MM.1S (cell line): ENCODE measurements at regions not wholly inside any gene's neighbourhood (a gene's known extent, or its start where the extent isn't known, plus 50 kb on each side); places are given as distances from the start of the nearest gene placed in this dataset.

Experiments used
- DNase-seq: peaks from one replicate; pipeline ENCODE4 v3.0.0-alpha.2; 2015
- H2AFZ ChIP-seq: fragments of 300-600 bp; sonication (generic); 2 replicates; pipeline ENCODE4 v1.6.0; 2016; ENCODE audit warnings: antibody characterized with exemption, low read length
- H3F3A ChIP-seq: fragments of 300-600 bp; sonication (generic); 2 replicates; pipeline ENCODE4 v1.6.1; 2016; ENCODE audit warnings: mild to moderate bottlenecking, antibody characterized with exemption, low read length, moderate library complexity, mixed read lengths; ENCODE audit not compliant: insufficient read depth
- H3K27ac ChIP-seq: fragments of 300-600 bp; sonication (generic); 2 replicates; pipeline ENCODE4 v1.5.1; 2016; ENCODE audit warnings: mild to moderate bottlenecking, low read length
- H3K27me3 ChIP-seq: fragments of 300-600 bp; sonication (generic); replicated peaks from 2 replicates; pipeline ENCODE4 v1.6.0; 2016; ENCODE audit warnings: low read length; ENCODE audit not compliant: insufficient read depth
- H3K36me3 ChIP-seq: fragments of 300-600 bp; sonication (generic); replicated peaks from 2 replicates; pipeline ENCODE4 v1.6.1; 2016; ENCODE audit warnings: mild to moderate bottlenecking, low read length, mixed read lengths; ENCODE audit not compliant: insufficient read depth
- H3K4me1 ChIP-seq: fragments of 300-600 bp; sonication (generic); 2 replicates; pipeline ENCODE4 v1.6.1; 2016; ENCODE audit warnings: low read length, mixed read lengths
- H3K4me2 ChIP-seq: fragments of 300-600 bp; sonication (generic); 2 replicates; pipeline ENCODE4 v1.6.0; 2016; ENCODE audit warnings: low read depth, low read length
- H3K4me3 ChIP-seq: fragments of 300-600 bp; sonication (generic); 2 replicates; pipeline ENCODE4 v1.5.1; 2016; ENCODE audit warnings: low read length, mixed read lengths
- H3K79me2 ChIP-seq: fragments of 300-600 bp; sonication (generic); 2 replicates; pipeline ENCODE4 v1.6.1; 2016; ENCODE audit warnings: mixed run types, low read length, mixed read lengths
- H3K9ac ChIP-seq: fragments of 300-600 bp; sonication (generic); 2 replicates; pipeline ENCODE4 v1.6.1; 2016; ENCODE audit warnings: low read length, mixed read lengths
- H3K9me2 ChIP-seq: fragments of 300-600 bp; sonication (generic); replicated peaks from 2 replicates; pipeline ENCODE4 v1.6.1; 2016; ENCODE audit warnings: mild to moderate bottlenecking, low read length, mixed read lengths; ENCODE audit not compliant: insufficient read depth
- H3K9me3 ChIP-seq: fragments of 300-600 bp; sonication (generic); replicated peaks from 2 replicates; pipeline ENCODE4 v1.6.1; 2016; ENCODE audit warnings: mild to moderate bottlenecking, low read length, mixed read lengths; ENCODE audit not compliant: insufficient read depth
- H4K20me1 ChIP-seq: fragments of 300-600 bp; sonication (generic); 2 replicates; pipeline ENCODE4 v1.6.1; 2016; ENCODE audit warnings: mild to moderate bottlenecking, low read length, moderate library complexity, mixed read lengths; ENCODE audit not compliant: insufficient read depth
- EZH2 ChIP-seq: fragments of 300-600 bp; sonication (generic); optimal IDR thresholded peaks from 2 replicates; pipeline ENCODE3; 2017; ENCODE audit warnings: low read depth, mild to moderate bottlenecking, antibody characterized with exemption, low read length, mixed read lengths
- EZH2phosphoT487 ChIP-seq: fragments of 300-600 bp; sonication (generic); IDR thresholded peaks from 2 replicates; pipeline ENCODE4 v1.6.1; 2018; ENCODE audit warnings: antibody characterized with exemption, low read length
- TF ChIP-seq, protein P1 (sequence below): fragments of 300-600 bp; sonication (generic); IDR thresholded peaks from 2 replicates; pipeline ENCODE4 v1.5.1; 2016; ENCODE audit warnings: antibody characterized with exemption, low read length, mixed read lengths

DNA sequence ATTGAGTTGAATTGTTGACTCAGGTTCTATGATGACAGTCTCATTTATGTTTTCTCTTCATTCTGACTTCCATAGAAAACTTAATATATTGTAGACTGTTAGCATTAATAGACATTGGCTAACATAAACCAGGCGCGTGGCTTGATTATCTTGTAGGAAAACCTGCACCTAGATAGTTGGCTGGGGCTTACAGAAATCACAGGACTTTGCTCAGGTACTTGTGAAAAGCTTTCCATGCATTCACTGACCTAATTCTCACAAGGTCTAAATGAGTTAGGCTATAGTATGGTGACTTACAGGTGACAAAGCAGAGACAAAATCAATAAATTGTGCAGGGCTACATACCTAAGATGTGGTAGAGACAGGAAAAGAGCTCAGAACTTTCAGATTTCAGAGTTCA is 212.8 kb downstream of the GPAT3 start:
- DNase-seq = no peak
- TF ChIP-seq EZH2 (no peak), EZH2phosphoT487 (no peak)
- H3K27ac ChIP-seq = no peak overlapping the region

DNA sequence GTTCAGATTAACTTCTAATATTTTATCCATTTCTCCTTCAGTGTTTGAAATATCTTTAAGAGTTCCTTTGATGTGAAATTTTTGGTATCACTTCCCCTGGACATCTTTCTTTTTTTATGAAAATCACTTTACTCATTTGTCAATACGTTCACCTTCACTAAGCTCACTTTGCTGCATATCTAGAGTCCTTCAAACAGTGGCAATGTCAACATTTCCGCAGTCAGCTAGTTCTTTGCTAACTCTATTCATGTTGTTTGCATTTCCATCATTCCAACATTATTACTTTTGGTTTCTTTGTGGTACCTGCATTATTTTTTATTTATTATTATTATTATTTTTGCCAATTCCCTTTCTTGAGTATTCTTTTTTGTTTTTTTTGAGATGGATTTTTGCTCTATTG is 203.0 kb downstream of the GPAT3 start:
- Histone ChIP-seq H3K4me3 (no peak overlapping the region), H3K4me2 (no peak overlapping the region), H3K79me2 (no peaks in the 10 kb centered on the region), H3K27me3 (no peaks in the 10 kb centered on the region), H3K27ac (no peak overlapping the region), H4K20me1 (no peaks in the 10 kb centered on the region), H3K4me1 (no peaks in the 10 kb centered on the region), H3K9me3 (no peaks in the 10 kb centered on the region), H3F3A (no peaks in the 10 kb centered on the region), H3K9me2 (no peaks in the 10 kb centered on the region), H3K36me3 (no peaks in the 10 kb centered on the region), H3K9ac (no peak overlapping the region), H2AFZ (no peak overlapping the region)
- TF ChIP-seq EZH2 (no peak), EZH2phosphoT487 (no peak)
- TF ChIP-seq, protein P1, sequence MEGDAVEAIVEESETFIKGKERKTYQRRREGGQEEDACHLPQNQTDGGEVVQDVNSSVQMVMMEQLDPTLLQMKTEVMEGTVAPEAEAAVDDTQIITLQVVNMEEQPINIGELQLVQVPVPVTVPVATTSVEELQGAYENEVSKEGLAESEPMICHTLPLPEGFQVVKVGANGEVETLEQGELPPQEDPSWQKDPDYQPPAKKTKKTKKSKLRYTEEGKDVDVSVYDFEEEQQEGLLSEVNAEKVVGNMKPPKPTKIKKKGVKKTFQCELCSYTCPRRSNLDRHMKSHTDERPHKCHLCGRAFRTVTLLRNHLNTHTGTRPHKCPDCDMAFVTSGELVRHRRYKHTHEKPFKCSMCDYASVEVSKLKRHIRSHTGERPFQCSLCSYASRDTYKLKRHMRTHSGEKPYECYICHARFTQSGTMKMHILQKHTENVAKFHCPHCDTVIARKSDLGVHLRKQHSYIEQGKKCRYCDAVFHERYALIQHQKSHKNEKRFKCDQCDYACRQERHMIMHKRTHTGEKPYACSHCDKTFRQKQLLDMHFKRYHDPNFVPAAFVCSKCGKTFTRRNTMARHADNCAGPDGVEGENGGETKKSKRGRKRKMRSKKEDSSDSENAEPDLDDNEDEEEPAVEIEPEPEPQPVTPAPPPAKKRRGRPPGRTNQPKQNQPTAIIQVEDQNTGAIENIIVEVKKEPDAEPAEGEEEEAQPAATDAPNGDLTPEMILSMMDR = no peak
- no peak for DNase-seq

More for the DNA sequence above, 212.8 kb downstream of the GPAT3 start:
- Histone ChIP-seq H3K36me3 (no peaks in the 10 kb centered on the region), H3K9ac (no peak overlapping the region), H2AFZ (no peak overlapping the region), H3K27me3 (no peaks in the 10 kb centered on the region), H3K4me2 (no peak overlapping the region), H3K4me3 (no peak overlapping the region), H3K4me1 (no peaks in the 10 kb centered on the region), H3F3A (no peaks in the 10 kb centered on the region), H3K79me2 (no peaks in the 10 kb centered on the region), H4K20me1 (no peaks in the 10 kb centered on the region), H3K9me2 (no peaks in the 10 kb centered on the region), H3K9me3 (no peaks in the 10 kb centered on the region)

DNA sequence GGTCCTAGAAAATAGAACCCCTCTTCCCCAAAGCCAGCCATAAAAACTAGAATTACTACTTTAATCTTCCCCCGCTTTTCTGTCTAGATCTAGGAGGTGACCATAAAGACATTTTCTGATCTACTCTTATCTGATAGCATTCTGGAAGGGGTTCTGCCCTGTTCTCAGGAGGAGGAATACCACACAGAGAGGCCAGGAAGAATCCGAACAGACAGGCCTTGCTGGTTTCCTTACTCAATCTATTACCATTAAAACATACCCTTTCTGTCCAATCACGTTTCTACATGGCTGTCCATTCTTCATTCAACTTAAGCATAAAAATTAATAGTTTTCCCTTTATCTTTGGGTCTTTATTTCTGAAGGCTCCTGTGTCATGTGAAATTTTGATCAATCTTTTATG is 198.7 kb downstream of the GPAT3 start:
- no peaks in the 10 kb centered on the region for H3K79me2 ChIP-seq
- no peaks in the 10 kb centered on the region for H3F3A ChIP-seq
- H3K9ac ChIP-seq = no peak overlapping the region
- no peak overlapping the region for H3K27ac ChIP-seq
- no peaks in the 10 kb centered on the region for H3K27me3 ChIP-seq
- no peaks in the 10 kb centered on the region for H3K36me3 ChIP-seq
- no peak for TF ChIP-seq EZH2
- TF ChIP-seq EZH2phosphoT487 = no peak
- TF ChIP-seq, protein P1 = no peak
- no peaks in the 10 kb centered on the region for H3K4me1 ChIP-seq
- H3K9me3 ChIP-seq = no peaks in the 10 kb centered on the region
- H3K4me3 ChIP-seq = no peak overlapping the region
- no peaks in the 10 kb centered on the region for H3K9me2 ChIP-seq
- no peak for DNase-seq
- H3K4me2 ChIP-seq = no peak overlapping the region
- H2AFZ ChIP-seq = no peak overlapping the region
- H4K20me1 ChIP-seq = no peaks in the 10 kb centered on the region

DNA sequence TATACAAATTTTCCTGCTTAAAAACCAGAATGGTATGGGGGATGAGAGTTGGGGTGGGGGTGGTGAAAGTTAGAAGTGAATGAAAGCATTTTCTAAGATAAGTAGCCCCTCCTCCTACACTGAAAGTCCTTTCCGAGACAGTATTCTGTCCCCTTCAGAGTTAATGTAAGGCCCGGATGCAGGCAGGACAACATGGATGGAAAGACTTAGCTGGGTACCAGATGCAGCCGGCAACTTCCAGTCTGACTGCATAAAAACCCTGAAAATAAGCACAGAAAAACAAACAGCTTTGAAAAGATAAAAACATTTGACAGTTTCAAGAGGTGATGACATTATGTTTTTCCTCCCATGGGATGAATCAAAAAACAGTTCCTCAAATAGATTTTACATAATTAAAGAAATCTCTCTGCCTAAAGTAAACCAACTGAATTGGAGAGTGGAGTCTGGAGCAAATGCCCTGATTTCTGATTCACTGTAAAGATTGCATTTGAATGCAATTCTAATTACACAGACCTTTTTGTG is 196.3 kb downstream of the GPAT3 start:
- Histone ChIP-seq H3K27me3 (no peaks in the 10 kb centered on the region), H3K9me3 (no peaks in the 10 kb centered on the region), H3K4me1 (no peaks in the 10 kb centered on the region), H3K9ac (no peak overlapping the region), H3K4me3 (no peak overlapping the region), H3K4me2 (no peak overlapping the region), H3F3A (no peaks in the 10 kb centered on the region), H3K79me2 (no peaks in the 10 kb centered on the region), H2AFZ (no peak overlapping the region), H3K9me2 (no peaks in the 10 kb centered on the region), H3K27ac (no peak overlapping the region), H3K36me3 (no peaks in the 10 kb centered on the region), H4K20me1 (no peaks in the 10 kb centered on the region)
- no peak for DNase-seq
- TF ChIP-seq EZH2 (no peak), EZH2phosphoT487 (no peak)
- TF ChIP-seq, protein P1 = no peak
